HepG2 (cell line): ENCODE measurements at regions not wholly inside any gene's neighbourhood (a gene's known extent, or its start where the extent isn't known, plus 50 kb on each side); places are given as distances from the start of the nearest gene placed in this dataset.

Source experiments
- EZH2 ChIP-seq: conservative IDR thresholded peaks from 2 replicates; pipeline ENCODE4 v1.6.1; 2012; ENCODE audit warnings: mild to moderate bottlenecking, low read depth, low read length, moderate library complexity
- HCFC1 ChIP-seq: fragments of 150-350 bp; IDR thresholded peaks from 2 replicates; pipeline ENCODE4 v1.6.1; 2014; ENCODE audit warnings: low read depth, low read length
- MXI1 ChIP-seq: IDR thresholded peaks from 3 replicates; pipeline ENCODE4 v1.6.1; 2012; ENCODE audit warnings: low read depth, low read length, inconsistent platforms, borderline replicate concordance
- NFYB ChIP-seq: sonication (generic); formaldehyde crosslinking; IDR thresholded peaks from 2 replicates; pipeline ENCODE4 v1.4.0; 2020; ENCODE audit warnings: missing genetic modification reagents
- PBX3 ChIP-seq: sonication (generic); formaldehyde crosslinking; IDR thresholded peaks from 2 replicates; pipeline ENCODE4 v1.8.1; 2023; ENCODE audit warnings: missing genetic modification reagents, inconsistent platforms, borderline replicate concordance
- ZFP62 ChIP-seq: sonication (generic); formaldehyde crosslinking; IDR thresholded peaks from 2 replicates; pipeline ENCODE4 v1.4.0; 2020; ENCODE audit warnings: missing genetic modification reagents
- ZNF136 ChIP-seq: sonication (generic); formaldehyde crosslinking; IDR thresholded peaks from 2 replicates; pipeline ENCODE4 v1.8.1; 2022; ENCODE audit warnings: low read depth, mild to moderate bottlenecking, moderate library complexity, missing genetic modification reagents
- ZNF225 ChIP-seq: sonication (generic); formaldehyde crosslinking; IDR thresholded peaks from 2 replicates; pipeline ENCODE4 v1.4.0; 2020; ENCODE audit warnings: mild to moderate bottlenecking, missing genetic modification reagents
- ZNF24 ChIP-seq: fragments of 450-650 bp; IDR thresholded peaks from 2 replicates; pipeline ENCODE4 v1.6.1; 2017; ENCODE audit warnings: antibody characterized with exemption, mild to moderate bottlenecking
- TF ChIP-seq, protein P1 (sequence below): sonication (generic); formaldehyde crosslinking; IDR thresholded peaks from 2 replicates; pipeline ENCODE4 v1.5.0; 2020; ENCODE audit warnings: mild to moderate bottlenecking, missing genetic modification reagents, moderate library complexity

DNA sequence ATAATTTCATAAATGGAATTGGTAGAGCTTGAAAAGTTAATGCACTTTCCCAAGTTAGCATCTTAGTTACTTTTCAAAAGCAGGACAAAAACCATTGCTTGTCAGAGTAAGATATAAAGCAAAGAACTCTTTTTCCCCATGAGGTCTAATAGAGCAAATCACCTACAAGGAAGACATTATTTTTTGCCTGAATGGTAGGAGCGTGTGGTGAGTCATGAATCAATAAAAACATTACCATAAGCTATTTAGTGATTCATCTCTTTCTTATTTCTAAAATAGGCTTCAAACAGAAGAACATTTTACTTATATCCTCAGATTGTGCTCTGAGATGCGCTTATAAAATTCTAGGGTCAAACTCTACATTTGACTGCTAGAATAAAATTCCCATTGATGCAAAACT, 109.4 kb upstream of the GPRIN3 start:
- no peak for TF ChIP-seq MXI1
- TF ChIP-seq ZNF136 (CRISPR knock-in tag) = no peak
- TF ChIP-seq HCFC1 = no peak
- TF ChIP-seq, protein P1, sequence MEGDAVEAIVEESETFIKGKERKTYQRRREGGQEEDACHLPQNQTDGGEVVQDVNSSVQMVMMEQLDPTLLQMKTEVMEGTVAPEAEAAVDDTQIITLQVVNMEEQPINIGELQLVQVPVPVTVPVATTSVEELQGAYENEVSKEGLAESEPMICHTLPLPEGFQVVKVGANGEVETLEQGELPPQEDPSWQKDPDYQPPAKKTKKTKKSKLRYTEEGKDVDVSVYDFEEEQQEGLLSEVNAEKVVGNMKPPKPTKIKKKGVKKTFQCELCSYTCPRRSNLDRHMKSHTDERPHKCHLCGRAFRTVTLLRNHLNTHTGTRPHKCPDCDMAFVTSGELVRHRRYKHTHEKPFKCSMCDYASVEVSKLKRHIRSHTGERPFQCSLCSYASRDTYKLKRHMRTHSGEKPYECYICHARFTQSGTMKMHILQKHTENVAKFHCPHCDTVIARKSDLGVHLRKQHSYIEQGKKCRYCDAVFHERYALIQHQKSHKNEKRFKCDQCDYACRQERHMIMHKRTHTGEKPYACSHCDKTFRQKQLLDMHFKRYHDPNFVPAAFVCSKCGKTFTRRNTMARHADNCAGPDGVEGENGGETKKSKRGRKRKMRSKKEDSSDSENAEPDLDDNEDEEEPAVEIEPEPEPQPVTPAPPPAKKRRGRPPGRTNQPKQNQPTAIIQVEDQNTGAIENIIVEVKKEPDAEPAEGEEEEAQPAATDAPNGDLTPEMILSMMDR (CRISPR knock-in tag) = no peak
- TF ChIP-seq PBX3 (CRISPR knock-in tag) = no peak
- no peak for TF ChIP-seq ZFP62
- TF ChIP-seq NFYB (CRISPR knock-in tag) = no peak
- no peak for TF ChIP-seq ZNF225 (CRISPR knock-in tag)
- no peak for TF ChIP-seq ZNF24
- no peak for TF ChIP-seq EZH2
